Activated CD8-positive, alpha-beta memory T cell treated with anti-CD3 and anti-CD28 coated beads for 48 hours (primary cell): ENCODE measurements at regions not wholly inside any gene's neighbourhood (a gene's known extent, or its start where the extent isn't known, plus 50 kb on each side); places are given as distances from the start of the nearest gene placed in this dataset.

Source experiments
- DNase-seq, 3 experiments: peaks; one replicate each; pipeline ENCODE4 v3.0.0-alpha.2; 2020; ENCODE audit warnings: low read depth in 2 of 3, low spot score in 2 of 3

DNA sequence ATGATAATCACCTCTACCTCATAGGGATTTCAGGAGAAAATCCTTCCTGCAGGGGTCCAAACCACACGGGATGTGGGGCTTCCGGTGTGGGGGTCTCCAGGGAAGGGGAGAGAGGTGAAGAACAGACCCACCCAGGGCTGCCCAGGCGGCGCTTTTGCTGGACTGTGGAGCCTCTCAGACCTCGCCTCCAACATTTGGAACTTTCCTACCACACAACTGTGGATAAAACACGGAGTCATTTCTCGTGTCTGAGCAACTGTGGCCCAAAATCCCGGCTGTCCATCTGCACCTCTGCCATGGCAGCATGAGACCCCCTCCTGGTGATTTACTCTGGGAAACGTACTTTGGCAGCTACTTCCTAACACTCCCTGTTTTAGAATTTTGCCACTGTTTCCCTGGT, 307.8 kb upstream of the IRX4 start:
- DNase-seq = no peak

DNA sequence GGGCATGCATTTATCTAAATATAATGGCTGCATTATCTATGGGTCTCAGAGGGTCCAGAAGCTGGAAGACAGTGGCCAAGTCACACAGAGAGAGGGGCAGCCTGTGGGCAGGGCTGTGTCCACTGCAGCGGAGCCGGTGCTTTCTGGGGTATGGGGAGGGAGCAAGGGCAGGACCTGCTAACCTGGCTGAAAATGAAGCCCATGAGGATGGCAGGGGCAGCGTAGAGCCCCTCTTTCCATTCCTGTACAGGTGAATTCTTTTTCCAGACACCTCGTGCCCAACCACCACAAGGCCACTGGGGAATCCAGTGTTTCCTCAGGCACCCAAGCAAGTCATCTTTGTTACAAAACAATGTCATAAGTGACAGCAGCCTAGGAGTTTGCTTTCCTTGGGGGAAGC, 305.9 kb upstream of the IRX4 start:
- DNase-seq = no peak

DNA sequence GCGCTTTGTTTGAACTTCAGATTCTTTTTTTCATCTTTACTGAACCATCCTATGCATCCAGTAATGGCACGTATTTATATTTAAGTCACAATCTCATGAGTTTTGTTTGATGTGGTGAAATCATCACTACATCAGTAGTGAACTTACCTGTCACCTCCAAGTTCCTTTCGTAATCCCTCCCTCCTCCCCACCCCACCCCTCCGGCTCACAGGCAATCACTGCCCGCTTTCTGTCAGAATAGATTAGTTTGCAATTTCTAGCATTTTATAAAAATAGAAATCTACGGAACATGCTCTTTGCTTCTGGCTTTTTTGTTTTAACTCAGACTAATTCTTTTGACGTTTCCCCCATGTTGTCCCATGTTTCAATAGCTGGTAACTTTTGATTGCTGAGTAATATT, 305.4 kb upstream of the IRX4 start:
- no peak for DNase-seq

DNA sequence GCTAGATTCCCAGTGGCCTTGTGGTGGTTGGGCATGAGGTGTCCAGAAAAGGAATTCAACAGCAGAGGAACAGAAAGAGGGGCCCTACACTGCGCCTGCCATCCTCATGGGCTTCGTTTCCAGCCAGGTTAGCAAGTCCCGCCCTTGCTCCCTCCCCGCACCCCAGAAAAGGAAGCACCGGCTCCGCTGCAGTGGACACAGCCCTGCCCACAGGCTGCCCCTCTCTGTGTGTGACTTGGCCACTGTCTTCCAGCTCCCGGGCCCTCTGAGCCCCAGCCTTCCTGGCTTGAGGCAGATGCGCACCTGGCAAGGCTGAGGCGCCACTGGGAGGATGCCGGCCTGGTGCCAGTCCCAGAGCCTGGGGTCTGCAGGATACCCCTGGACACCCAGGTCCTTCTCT, 305.0 kb upstream of the IRX4 start:
- no peak for DNase-seq

DNA sequence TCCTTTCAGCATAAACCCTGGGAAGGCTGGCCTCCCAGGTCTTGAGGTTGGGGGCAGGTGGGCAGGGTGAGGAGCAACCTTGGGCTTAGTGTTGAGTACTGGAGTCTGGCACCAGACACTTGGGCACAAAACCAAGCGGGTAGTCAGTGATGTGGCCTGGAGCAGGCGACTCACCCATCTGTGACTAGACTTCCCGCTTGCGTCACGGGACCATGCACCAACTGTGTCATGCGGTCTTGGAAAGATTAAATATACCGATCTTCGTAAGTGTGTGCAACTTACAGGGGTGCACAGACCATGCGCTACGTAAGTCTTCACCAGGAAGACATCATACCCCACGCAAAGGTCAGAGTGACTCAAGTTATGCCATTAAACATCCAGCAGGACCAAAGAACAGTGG, 304.4 kb upstream of the IRX4 start:
- DNase-seq = no peak

DNA sequence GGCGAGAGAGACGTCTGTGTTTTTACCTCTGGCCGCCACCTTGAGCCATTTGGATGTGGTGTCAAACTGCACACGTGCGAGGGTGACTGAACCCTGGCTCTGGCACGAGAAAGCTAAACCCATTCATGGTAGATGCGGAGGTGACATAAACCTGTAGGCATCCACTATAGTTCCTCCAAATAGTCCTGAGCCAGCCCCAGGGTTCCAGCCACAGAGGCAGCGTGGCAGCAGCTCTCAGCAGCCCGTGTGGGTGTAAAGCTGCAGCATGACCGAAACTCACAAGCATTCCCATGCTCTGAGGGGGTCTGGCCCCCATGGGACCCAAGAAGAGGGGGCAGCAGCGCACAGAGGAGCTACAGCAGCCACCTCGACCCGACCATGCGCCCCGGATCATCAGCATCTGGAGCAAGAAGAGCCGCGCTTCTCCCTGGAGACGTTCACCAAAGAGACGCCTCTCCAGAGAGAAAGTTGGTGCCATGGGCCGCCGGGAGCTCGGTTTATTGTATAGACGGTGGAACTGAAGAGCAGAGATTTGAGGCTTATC, 303.8 kb upstream of the IRX4 start:
- no peak for DNase-seq

DNA sequence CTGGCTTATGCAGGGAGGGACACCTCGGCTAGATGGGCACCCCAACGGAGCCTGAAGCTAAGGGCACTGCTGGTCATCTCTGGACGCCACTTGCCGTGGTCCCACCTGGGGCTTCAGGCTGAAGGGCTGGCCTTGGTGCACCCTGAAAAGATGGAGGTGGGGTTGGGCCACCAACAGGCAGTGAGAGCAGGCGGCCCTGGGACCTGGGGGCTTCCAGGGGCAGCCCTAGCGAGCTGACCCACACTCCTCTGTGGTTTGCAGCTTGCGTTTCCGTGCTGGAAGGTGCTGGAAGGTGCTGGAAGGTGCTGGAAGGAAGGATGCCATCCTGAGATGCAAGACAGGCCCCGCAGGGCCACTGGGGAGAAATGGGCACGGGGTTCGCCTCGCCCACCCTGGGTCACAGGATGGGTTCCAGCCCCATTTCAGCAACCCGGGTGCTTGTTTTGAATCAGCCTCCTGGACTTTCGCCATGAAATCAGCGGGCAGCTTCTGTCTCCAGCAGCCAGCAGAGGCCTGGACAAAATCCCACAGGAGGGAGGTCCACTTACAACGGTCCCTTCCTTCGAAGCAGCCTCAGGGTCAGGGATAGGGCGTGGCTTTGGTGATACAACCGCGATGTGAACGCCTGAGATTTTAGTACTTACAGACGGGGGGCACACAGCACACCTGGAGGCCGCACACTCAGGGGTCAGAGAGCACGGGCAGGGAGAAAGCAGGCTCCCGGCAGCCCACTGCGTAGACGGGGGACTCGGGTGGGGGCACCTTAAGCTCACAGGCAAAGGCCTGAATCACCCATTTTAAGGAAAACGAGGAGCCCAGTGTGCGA, 303.1 kb upstream of the IRX4 start:
- no peak for DNase-seq

DNA sequence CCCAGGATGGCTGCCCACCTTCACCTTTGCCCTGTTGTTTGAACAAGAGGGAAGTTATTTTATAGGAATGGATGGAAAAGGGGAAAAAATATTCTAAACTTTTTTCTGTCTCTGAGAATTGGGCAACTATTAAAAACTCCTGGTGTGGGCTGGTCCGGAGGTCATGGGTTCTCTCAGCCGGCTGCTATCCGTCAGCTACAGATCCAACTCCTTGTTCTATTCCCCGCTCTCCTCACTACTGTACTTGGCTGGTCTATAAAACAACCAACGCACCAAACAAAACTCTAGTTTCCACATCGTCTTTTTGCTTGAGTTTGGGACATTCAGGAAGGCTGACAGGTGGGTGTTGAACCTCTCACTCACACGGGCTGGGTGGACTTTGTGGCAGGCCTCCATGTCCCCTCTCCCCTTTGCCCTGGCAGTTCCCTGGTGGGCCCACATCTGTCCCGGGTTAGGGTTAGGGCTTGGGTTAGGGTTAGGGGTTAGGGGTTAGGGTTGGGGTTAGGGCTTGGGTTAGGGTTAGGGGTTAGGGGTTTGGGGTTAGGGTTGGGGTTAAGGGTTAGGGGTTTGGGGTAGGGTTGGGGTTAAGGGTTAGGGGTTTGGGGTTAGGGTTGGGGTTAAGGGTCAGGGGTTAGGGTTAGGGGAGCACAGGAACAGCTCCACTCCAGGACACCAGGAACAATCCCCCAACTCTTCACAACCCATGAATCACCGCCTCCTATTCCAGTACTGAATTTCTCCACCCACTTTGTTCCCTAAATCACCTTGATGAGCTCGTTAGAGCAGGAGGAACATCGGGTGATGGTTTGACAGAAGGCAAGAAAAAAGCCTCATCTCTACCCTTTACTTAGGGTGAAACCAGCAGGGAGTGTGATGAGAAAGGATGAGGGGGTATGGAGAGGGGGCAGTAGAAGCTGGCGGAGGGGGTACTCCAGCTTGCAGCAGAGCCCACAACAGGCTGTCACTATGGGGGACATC, 302.1 kb upstream of the IRX4 start:
- DNase-seq = no peak

DNA sequence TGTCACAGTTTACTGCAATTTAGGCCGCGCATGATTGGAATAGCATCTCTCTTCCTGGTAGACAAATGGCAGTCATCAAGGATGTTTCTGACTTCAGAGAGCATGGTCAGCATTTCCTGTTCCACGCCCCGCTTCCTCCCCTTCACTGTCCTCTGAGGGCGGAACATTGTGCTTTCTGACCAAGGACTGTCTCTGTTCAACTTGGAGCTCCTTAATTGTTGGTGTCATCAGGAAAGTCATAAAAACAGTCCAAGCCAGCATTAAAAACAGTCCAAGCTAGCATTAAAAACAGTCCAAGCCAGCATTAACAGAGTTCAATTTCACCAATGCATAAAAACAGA, 301.3 kb upstream of the IRX4 start:
- DNase-seq = no peak

DNA sequence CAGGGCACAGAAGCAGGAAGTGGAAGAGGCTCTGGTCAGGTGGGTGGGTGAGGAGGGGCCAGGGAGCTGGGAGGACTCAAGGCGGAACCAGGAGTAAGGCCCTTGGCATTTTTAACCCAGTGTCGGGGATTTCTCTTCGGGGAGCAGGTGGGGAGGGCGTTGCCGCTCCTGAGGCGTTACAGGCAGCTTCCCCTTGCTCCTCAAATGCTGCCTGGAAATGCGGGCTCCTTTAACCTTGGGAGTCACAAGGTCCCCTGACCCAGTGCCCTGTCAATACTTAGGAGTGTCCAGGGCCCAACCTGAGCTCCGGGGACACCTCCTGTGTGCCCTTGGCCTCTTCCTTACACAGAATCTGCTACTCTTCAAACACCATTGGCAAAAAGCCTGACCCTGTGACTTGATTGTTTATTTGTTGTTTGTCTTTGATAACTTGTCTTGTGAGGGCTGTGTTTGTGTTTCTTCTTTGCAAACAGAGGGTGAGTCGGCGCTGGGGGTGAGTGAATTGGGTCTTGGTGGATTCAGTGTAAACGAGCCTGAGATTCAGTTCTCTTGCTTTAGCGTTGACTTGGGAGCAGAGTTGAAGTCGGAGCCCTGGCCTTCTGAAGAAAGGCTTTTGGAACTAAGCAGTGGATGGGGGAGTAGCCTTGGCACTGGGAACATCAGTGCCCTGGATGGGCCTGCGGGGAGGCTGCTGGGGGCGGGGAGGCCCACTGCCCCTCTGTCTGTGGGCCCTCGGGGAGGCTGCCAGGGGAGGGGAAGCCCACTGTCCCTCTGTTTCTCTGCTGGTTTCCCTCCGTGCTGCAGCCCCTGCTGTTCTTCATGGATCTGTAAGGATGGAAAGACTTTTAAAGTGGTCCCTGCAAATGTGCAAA, 300.7 kb upstream of the IRX4 start:
- no peak for DNase-seq

DNA sequence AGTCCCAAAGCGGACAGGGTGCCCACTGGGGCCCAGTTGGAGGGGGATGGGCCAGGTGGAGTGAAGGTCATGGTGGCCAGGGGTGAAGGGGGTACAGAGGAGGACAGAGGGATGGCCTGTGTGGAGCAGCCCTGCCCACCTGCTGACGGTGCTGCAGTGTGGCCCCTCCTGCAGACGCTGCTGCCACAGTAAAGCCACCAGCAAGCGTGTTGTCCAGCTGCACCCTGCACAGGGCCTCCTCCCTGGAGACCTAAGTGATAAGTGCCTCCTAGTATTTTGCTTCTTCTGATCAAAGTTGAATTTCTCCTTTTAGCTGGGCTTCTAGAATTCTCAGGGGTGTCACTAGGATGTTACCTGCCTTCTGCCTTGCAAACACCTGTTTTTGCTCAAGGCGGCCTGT, 299.3 kb upstream of the IRX4 start:
- no peak for DNase-seq

DNA sequence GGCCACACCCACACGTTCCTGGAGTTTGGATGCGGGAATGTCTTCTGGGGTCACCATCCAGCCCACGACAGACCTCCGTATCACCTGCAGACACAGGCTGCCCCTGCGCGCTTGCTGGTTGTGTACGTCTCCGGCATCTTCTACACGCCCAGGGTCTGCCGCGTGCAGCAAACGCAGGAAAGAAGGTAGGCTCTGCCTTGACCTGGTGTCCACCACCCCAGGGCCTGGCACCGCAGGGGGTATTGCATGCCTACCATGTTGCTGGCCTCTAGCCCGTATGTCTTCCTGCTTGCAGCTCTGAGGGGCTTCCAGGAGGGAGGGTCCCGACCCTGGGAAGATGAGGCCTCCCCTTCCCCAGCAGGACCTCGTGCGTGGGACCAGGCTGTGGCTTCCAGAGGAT, 298.8 kb upstream of the IRX4 start:
- DNase-seq = no peak

DNA sequence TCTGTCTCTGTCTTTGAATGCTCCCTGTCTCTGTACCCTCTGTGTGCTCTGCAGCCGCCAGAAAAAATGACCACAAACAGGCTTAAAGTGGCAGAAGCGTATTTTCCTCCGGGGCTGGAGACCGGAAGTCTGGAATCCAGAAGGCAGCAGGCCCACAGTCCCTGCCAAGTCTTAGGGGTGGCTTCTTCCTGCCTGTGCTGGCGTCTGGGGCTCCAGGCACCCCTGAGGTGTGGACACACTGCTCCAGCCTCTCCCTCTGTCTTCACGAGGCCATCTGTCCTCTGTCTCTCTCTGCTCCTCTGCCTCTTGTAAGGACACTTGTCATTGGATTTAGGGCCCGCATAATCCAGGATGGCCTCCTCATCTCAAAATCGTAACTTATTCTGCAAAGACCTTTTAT, 298.4 kb upstream of the IRX4 start:
- no peak for DNase-seq

DNA sequence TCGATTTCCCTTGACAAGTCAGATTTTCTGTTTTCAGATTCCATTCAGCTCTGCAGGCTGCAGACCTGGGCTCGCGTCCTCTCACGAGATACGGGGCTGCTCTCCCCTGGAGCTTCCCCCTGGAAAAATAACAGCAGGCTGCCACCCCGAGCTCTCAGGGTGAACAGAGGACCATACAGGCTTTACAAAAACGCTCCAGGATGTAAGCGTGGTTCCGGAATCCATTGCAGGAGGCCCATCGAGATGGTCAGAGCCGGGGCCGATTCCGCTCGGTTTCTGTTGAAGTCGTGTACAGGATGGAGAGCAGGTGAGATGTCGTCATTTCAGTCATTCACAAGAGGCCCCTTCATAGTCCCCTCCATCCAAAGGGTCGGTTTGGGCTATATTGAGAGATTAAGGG, 297.7 kb upstream of the IRX4 start:
- DNase-seq = no peak

DNA sequence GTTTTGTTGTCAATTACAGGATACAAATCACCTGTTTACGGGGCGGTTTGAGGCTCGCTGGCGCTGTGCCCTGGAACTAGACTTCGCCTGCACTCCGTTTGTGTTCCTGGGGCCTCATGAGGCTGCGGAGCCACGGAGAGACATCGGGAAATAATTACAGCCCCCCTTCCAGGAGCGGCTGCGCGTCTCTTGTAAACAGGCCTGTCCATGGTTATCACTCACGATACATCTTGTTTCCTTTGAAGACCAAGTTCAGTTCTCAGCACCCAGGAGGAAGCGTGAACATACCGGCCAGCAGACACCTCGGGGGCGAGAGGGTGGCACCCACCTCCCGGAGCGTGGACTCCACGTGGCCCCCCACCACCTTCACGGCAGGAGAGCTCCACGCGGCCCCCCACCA, 297.1 kb upstream of the IRX4 start:
- DNase-seq = no peak

DNA sequence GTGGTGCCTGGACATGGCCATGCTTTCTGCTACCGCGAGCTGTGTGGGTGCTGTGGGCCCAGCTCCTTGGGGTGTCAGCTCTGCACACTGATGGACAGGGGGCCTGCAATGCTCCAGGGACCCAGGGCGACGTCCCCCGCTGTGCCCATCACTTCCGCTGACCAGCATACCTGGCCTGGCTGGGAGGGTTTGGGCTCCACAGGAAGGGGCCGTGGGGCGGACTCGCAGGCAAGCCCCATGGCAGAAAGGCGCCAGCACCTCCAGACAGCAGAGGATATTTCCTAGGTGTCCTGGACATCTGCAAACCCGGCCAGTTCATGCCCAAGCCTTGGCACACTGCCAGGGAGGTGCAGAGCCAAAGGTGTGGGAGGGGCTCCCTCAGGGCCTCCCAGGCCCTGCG, 295.8 kb upstream of the IRX4 start:
- DNase-seq = no peak

DNA sequence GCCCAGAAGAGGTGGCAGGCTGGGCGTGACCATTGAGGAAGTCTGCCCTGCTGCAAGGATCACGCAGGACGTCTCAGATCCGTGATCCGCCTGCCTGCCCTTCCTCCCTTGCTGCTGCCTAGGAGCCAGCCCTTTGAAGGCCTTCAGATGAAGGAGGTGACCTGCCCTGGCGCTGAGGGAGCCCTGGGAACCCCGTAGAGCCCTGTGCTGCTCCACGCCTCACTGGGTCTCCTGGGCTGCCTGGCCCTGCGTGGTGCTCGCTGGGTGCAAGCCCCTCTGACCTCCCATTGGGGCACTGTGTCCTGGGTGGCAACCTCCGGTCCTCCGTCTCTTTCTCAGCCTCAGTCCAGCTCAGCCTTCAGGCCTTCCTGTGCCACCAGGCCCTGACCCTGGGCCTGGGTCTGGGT, 295.3 kb upstream of the IRX4 start:
- no peak for DNase-seq

DNA sequence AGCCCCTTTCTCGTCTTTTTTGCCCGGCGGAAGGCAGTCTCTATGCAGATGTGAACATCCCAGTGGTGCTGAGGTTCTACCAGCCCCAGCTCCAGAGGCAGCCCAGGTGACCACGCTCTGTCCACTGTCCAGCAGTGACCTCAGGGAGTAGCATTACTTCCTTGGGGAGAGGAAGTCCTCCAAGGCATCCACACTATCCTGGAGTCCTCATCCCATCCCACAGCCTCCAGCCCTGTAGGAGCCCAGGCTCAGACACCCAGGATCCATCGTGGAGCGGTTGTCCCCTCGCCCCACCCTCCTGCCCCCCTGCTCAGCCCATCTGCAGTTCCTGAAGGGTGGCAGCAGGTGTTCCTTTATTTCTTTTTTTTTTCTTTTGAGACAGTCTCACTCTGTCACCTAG, 294.5 kb upstream of the IRX4 start:
- no peak for DNase-seq

DNA sequence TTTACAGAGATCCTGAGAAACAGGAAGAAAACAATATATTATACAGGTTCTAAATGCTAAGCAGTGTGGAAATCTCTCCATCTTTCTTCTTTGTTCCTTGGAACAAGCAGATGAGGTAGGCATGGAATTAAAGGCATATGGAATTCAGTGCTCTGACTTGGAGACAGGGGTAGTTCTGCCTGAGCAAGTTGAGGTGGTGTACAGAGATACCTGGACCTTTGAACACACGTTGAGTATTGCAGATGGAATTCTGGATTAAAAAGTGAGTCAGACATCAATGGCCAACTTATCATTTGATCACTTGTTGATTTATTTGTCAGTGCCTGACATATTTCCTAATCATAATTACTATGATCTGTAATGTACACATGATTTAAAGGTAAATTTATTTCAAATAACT, 293.9 kb upstream of the IRX4 start:
- DNase-seq = no peak

DNA sequence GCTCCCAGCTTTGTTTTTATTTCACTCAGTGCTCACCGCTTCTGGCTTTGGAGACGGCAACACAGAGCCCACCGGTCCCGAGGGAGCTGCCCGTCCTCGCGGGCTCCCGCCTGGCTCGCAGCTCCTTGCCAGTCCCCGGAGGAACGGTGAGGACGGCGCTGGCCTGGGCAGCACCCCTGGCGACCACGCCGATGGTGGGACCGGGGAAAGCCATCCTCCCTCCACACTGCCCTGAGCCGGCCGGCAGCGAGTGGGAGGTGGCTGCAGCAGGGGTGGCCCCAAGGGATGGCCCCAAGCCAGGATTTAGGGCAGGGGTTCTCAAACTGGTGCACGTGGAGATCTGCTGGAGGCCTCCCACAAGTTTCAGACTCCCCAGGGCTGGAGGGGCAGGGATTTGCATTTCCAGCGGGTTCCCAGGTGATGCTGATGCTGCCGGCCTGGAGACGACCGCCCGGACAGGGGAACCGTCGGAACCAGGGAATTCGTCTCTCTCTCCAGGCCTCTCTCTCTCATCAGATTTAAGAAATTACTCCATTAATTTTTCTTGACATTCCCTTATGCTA, 293.2 kb upstream of the IRX4 start:
- no peak for DNase-seq

DNA sequence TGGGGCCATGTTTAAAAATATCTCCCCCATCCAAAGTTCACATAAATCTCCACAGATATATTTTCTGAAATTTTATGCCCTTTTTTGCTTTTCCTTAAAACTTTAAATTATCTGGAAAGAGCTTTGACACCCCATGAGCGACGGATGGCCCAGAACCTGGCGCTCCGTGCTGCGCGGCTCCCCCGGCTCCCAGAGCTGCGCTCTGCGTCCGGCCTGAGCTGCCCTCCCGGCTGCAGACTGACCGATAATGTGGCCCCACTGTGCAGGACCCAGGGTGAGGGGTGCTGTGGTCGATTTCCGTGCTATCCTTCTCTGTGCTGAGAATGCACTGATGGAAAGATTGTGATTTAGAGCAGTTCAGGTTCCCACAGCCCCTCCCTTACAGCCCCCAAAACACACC, 292.3 kb upstream of the IRX4 start:
- no peak for DNase-seq
